ENCODE measurements at regions not wholly inside any gene's neighbourhood (a gene's known extent, or its start where the extent isn't known, plus 50 kb on each side); places are given as distances from the start of the nearest gene placed in this dataset.

- no peaks in the 10 kb centered on the region for H3K9me3 Mint-ChIP-seq
- DNase-seq (no peak), ATAC-seq (no peak)
- H3K4me1 Mint-ChIP-seq (ENCODE audit: low read depth), result peaks cover 15% of the 10 kb centered on the region
- H3K4me3 Mint-ChIP-seq, result no peak overlapping the region
- H3K36me3 Mint-ChIP-seq (ENCODE audit: insufficient read depth), result no peaks in the 10 kb centered on the region
- H3K27me3 Mint-ChIP-seq (ENCODE audit: low read depth), result peaks cover 2% of the 10 kb centered on the region
Measured at GRCh38 chr11:95503047-95503446, 272.0 kb upstream of the SESN3 start.

- H3K36me3 Mint-ChIP-seq (ENCODE audit: insufficient read depth), result no peaks in the 10 kb centered on the region
- no peak for DNase-seq
- no peaks in the 10 kb centered on the region for H3K9me3 Mint-ChIP-seq
- peaks cover 2% of the 10 kb centered on the region for H3K27me3 Mint-ChIP-seq (ENCODE audit: low read depth)
- peaks cover 15% of the 10 kb centered on the region for H3K4me1 Mint-ChIP-seq (ENCODE audit: low read depth)
- H3K4me3 Mint-ChIP-seq, result no peak overlapping the region
- ATAC-seq, result no peak
Measured at GRCh38 chr11:95502522-95502921, 271.5 kb upstream of the SESN3 start.

- Mint-ChIP-seq H3K36me3 (ENCODE audit: insufficient read depth) (no peaks in the 10 kb centered on the region), H3K4me3 (no peak overlapping the region), H3K4me1 (ENCODE audit: low read depth) (peaks cover 14% of the 10 kb centered on the region), H3K27me3 (ENCODE audit: low read depth) (peaks cover 2% of the 10 kb centered on the region), H3K9me3 (no peaks in the 10 kb centered on the region)
- ATAC-seq (no peak), DNase-seq (no peak)
Measured at GRCh38 chr11:95501761-95502266, 270.8 kb upstream of the SESN3 start.

- no peak for ATAC-seq
- peaks cover 7% of the 10 kb centered on the region for H3K4me1 Mint-ChIP-seq (ENCODE audit: low read depth)
- H3K4me3 Mint-ChIP-seq, result no peak overlapping the region
- no peaks in the 10 kb centered on the region for H3K36me3 Mint-ChIP-seq (ENCODE audit: insufficient read depth)
- DNase-seq, result no peak
- peaks cover under 1% of the 10 kb centered on the region for H3K27me3 Mint-ChIP-seq (ENCODE audit: low read depth)
- no peaks in the 10 kb centered on the region for H3K9me3 Mint-ChIP-seq
Measured at GRCh38 chr11:95500466-95500865, 269.5 kb upstream of the SESN3 start.

DNA sequence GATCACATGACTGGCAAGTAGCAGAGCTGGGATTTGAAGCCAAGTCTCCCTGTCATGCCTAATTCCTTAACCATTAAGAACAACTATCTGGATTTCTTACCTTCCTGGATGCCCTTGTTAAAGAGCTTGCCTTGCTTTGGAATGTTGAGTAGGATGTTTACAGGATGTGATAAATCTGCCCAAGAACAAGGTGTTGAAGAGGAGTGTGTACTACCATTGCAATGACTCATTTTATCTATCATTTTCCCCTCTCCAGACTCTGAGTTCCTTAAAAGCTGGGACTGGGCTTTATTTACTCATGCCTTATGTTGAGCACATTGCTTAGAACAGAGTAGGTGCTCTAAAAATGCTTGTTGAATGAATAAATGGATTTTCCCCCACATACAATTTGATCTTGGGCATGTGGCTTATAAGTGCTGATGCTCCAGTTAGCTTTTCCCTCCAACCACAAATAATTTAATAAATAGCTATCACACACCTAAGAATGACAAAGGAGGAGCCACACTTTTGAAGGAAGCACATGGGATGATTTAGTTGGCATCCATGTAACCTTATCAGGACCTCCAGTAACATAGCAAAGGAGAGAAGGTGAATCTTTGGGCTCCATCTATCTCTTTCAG, 268.6 kb upstream of the SESN3 start:
- H3K27me3 Mint-ChIP-seq (ENCODE audit: low read depth), result no peaks in the 10 kb centered on the region
- H3K9me3 Mint-ChIP-seq, result no peaks in the 10 kb centered on the region
- DNase-seq (no peak), ATAC-seq (no peak)
- peaks cover 7% of the 10 kb centered on the region for H3K4me1 Mint-ChIP-seq (ENCODE audit: low read depth)
- H3K4me3 Mint-ChIP-seq, result no peak overlapping the region
- no peaks in the 10 kb centered on the region for H3K36me3 Mint-ChIP-seq (ENCODE audit: insufficient read depth)

DNA sequence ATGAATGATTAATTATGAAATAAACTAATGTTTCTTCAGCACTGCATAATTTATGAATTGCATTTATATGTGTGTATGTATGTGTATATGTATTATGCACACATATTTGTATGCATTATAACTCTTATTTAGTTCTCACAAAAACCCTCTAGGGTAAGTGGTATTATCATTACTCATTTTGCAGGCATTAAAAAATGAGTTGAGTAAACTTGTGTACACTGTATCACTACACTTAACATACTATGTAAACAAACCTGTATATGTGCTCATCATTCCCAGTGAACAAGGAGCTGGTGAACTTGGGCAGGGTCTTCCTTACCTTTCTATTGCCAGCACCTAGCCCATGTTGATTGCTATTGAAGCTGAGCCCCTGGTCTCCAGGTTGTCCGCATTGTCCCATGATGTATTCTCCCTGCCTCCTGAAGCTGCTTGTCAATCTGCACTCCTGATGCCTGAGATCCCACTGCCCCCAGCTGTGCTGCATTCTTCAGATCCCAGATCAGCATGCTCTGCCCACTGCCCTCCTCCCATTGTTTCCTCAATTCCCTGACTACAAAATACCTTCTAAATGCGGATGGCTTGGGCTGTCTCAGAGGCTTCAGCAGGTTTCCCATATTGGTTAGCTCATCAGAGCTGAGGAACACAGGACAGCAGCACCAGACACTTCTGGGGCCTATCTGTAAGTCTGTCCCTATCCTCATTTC, 267.9 kb upstream of the SESN3 start:
- no peak for DNase-seq
- Mint-ChIP-seq H3K36me3 (ENCODE audit: insufficient read depth) (no peaks in the 10 kb centered on the region), H3K27me3 (ENCODE audit: low read depth) (no peaks in the 10 kb centered on the region), H3K4me3 (no peak overlapping the region), H3K9me3 (no peaks in the 10 kb centered on the region), H3K4me1 (ENCODE audit: low read depth) (peaks cover 7% of the 10 kb centered on the region)
- no peak for ATAC-seq

DNA sequence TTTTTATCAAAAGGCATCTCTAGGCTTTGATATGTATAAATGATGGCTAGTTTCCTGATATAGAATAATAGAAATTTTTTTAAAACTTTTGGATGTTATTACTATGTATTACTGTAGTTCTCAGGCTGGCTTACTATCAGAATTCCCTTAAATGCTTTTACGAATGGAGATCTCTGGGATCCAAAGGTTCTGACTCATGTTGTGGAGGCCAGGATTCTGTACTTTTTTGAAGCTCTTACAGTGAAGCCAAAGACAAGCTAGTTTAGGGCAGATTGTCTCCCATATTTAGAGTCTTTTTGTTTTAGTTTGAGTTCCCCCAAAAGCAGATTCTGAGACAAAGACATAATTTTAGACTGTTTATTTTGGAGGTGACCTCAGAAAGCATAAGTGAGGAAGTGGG, 265.9 kb upstream of the SESN3 start:
- no peak overlapping the region for H3K4me3 Mint-ChIP-seq
- H3K4me1 Mint-ChIP-seq (ENCODE audit: low read depth), result peaks cover 7% of the 10 kb centered on the region
- no peak for DNase-seq
- peaks cover 3% of the 10 kb centered on the region for H3K9me3 Mint-ChIP-seq
- no peaks in the 10 kb centered on the region for H3K27me3 Mint-ChIP-seq (ENCODE audit: low read depth)
- H3K36me3 Mint-ChIP-seq (ENCODE audit: insufficient read depth), result no peaks in the 10 kb centered on the region
- ATAC-seq, result no peak

- peaks cover 7% of the 10 kb centered on the region for H3K4me1 Mint-ChIP-seq (ENCODE audit: low read depth)
- no peaks in the 10 kb centered on the region for H3K36me3 Mint-ChIP-seq (ENCODE audit: insufficient read depth)
- H3K4me3 Mint-ChIP-seq, result no peak overlapping the region
- H3K9me3 Mint-ChIP-seq, result peaks cover 6% of the 10 kb centered on the region
- ATAC-seq, result no peak
- H3K27me3 Mint-ChIP-seq (ENCODE audit: low read depth), result no peaks in the 10 kb centered on the region
- no peak for DNase-seq
Measured at GRCh38 chr11:95495706-95496105, 264.7 kb upstream of the SESN3 start.

GRCh38 chr11:95494856-95495255, 263.9 kb upstream of the SESN3 start:
- peaks cover 8% of the 10 kb centered on the region for H3K9me3 Mint-ChIP-seq
- no peak overlapping the region for H3K4me3 Mint-ChIP-seq
- ATAC-seq, result no peak

DNA sequence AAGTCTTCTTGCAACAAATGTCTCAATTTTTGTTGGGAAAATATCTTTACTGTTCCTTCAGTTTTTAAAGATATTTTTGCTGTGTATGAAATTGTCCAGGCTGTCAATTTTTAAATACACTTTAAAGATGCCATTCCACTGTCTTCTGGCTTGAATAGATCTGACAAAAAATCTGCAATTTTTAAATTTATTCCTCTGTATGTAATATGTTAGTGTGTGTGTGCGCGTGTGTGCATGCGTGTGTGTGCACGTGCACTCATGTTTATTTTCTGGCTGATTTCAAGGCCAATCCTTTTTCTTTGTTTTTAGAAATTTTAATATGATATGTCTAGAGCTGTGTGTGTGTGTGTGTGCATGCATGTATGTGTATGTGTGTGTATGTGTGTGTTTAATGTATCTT, 263.2 kb upstream of the SESN3 start:
- peaks cover 8% of the 10 kb centered on the region for H3K9me3 Mint-ChIP-seq
- H3K4me1 Mint-ChIP-seq (ENCODE audit: low read depth), result peaks cover 2% of the 10 kb centered on the region
- no peak for DNase-seq
- H3K27me3 Mint-ChIP-seq (ENCODE audit: low read depth), result no peaks in the 10 kb centered on the region
- H3K36me3 Mint-ChIP-seq (ENCODE audit: insufficient read depth), result no peaks in the 10 kb centered on the region
- ATAC-seq, result no peak
- no peak overlapping the region for H3K4me3 Mint-ChIP-seq

More at GRCh38 chr11:95494856-95495255, 263.9 kb upstream of the SESN3 start:
- Mint-ChIP-seq H3K4me1 (ENCODE audit: low read depth) (peaks cover 5% of the 10 kb centered on the region), H3K27me3 (ENCODE audit: low read depth) (no peaks in the 10 kb centered on the region), H3K36me3 (ENCODE audit: insufficient read depth) (no peaks in the 10 kb centered on the region)
- no peak for DNase-seq

GRCh38 chr11:95490625-95491024, 259.6 kb upstream of the SESN3 start:
- Mint-ChIP-seq H3K36me3 (ENCODE audit: insufficient read depth) (no peaks in the 10 kb centered on the region), H3K9me3 (peaks cover 8% of the 10 kb centered on the region), H3K4me3 (no peak overlapping the region), H3K27me3 (ENCODE audit: low read depth) (no peaks in the 10 kb centered on the region), H3K4me1 (ENCODE audit: low read depth) (peaks cover 3% of the 10 kb centered on the region)
- ATAC-seq, result no peak
- DNase-seq, result no peak

- no peaks in the 10 kb centered on the region for H3K27me3 Mint-ChIP-seq (ENCODE audit: low read depth)
- no peaks in the 10 kb centered on the region for H3K36me3 Mint-ChIP-seq (ENCODE audit: insufficient read depth)
- ATAC-seq (no peak), DNase-seq (no peak)
- H3K9me3 Mint-ChIP-seq, result peaks cover 10% of the 10 kb centered on the region
- peaks cover 3% of the 10 kb centered on the region for H3K4me1 Mint-ChIP-seq (ENCODE audit: low read depth)
- no peak overlapping the region for H3K4me3 Mint-ChIP-seq
Measured at GRCh38 chr11:95487938-95488337, 256.9 kb upstream of the SESN3 start.

- H3K9me3 Mint-ChIP-seq, result peaks cover 7% of the 10 kb centered on the region
- peak; percentile 70 to 95 for ATAC-seq
- H3K36me3 Mint-ChIP-seq (ENCODE audit: insufficient read depth), result no peaks in the 10 kb centered on the region
- DNase-seq, result no peak
- peaks cover 3% of the 10 kb centered on the region for H3K4me1 Mint-ChIP-seq (ENCODE audit: low read depth)
- H3K27me3 Mint-ChIP-seq (ENCODE audit: low read depth), result no peaks in the 10 kb centered on the region
- H3K4me3 Mint-ChIP-seq, result no peak overlapping the region
Measured at GRCh38 chr11:95487391-95487790, 256.4 kb upstream of the SESN3 start.

DNA sequence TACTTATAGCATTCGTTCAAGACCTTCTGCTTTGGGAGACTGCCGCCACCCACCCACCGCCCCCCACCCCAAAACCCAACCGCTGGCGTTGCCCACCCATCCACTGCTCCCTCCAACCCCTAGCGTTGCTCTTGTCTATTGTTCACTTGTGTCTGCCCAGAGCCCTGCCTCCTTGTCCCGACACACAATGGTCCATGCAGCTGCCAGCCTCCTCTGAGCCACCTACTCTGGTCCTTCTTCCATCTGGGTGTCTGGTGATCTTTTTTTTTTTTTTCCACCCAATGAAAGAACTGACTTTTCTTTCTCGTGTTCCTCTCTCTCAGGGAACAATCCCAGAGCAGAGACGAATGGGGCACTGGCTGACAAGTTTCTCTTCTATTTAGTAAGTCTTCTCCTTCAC, 256.0 kb upstream of the SESN3 start:
- H3K36me3 Mint-ChIP-seq (ENCODE audit: insufficient read depth), result no peaks in the 10 kb centered on the region
- H3K9me3 Mint-ChIP-seq, result peaks cover 7% of the 10 kb centered on the region
- no peak overlapping the region for H3K4me3 Mint-ChIP-seq
- DNase-seq, result no peak
- H3K4me1 Mint-ChIP-seq (ENCODE audit: low read depth), result peaks cover 3% of the 10 kb centered on the region
- no peak for ATAC-seq
- no peaks in the 10 kb centered on the region for H3K27me3 Mint-ChIP-seq (ENCODE audit: low read depth)

DNA sequence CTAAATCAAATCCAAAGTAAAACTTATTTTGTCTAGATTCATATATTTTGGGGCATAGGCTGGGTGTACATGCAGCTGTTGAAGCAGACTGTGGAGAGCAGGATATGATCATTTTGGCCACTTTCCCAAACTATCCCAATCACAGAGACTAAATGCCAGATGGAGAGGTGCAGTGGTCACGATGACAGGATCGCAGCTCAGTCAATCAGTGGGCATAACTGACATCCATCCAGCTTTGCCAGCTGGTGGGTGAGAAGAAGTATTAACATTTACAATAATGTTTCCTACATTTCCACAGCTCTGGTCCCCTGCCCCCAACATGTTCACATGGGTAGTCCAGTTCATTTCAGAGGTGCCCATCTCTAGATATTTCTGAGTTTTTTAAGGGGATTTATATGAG, 255.5 kb upstream of the SESN3 start:
- Mint-ChIP-seq H3K36me3 (ENCODE audit: insufficient read depth) (no peaks in the 10 kb centered on the region), H3K27me3 (ENCODE audit: low read depth) (no peaks in the 10 kb centered on the region), H3K4me3 (no peak overlapping the region), H3K4me1 (ENCODE audit: low read depth) (peaks cover 3% of the 10 kb centered on the region), H3K9me3 (peaks cover 7% of the 10 kb centered on the region)
- no peak for DNase-seq
- ATAC-seq, result no peak

Data from activated T-cell treated with anti-CD3 and anti-CD28 coated beads, Interleukin-2, amount 50 U/mL, for 4 hours (primary cell).